Spleen (tissue), 7 donors: ENCODE measurements at regions not wholly inside any gene's neighbourhood (a gene's known extent, or its start where the extent isn't known, plus 50 kb on each side); places are given as distances from the start of the nearest gene placed in this dataset.

Source experiments
- CTCF ChIP-seq, 11 experiments: fragments of 200-600 bp in 7 of 11; fragments of 450-650 bp in 4 of 11; sonication (generic) in 4 of 11; IDR thresholded peaks in 8 of 11; conservative IDR thresholded peaks in 3 of 11; 1 replicate in 7 of 11; 2 replicates in 4 of 11; pipeline versions ENCODE4 v1.4.0 to v1.8.0; 2016 to 2021; ENCODE audit warnings: antibody characterized with exemption in 11 of 11, inconsistent platforms in 4 of 11, mild to moderate bottlenecking in 1 of 11
- POLR2A ChIP-seq, 3 donors: fragments of 450-650 bp; IDR thresholded peaks; one replicate each; pipeline ENCODE4 v1.5.1; 2017; ENCODE audit warnings: antibody characterized with exemption in 3 of 3, mild to moderate bottlenecking in 1 of 3
- donor health status: DM: no; HTN: no; CAD: no; lungs with moderate emphysema.
- donor health status: DM: no; HTN: no; CAD: no.
- donor health status: DM: no; HTN: no; CAD: no.

DNA sequence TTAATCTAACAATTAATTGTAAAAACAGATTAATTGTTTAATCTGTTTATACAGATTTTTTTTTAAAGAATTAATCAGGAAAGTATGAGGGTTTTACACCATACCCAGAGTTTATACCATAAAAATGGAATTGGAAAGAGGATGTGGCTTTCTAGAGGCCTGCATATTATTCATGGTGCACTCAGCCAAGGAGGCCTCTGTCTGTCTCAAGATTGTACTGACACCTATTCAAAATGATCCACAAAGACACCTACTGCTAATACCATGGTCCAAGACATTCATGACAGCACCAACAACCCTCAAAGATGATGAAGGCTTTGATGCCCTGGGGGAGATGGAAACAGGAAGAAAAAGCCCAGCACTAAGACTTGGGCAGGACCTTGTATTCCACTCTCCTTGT lies 58.1 kb upstream of the MAST4 start:
- TF ChIP-seq CTCF (IDR thresholded peaks at IDR 0.05 in 8 of 11, conservative IDR thresholded peaks at IDR 0.05 in 3 of 11): no peak
- TF ChIP-seq POLR2A (IDR thresholded peaks at IDR 0.05): no peak
